RWPE1 (cell line): ENCODE measurements at regions not wholly inside any gene's neighbourhood (a gene's known extent, or its start where the extent isn't known, plus 50 kb on each side); places are given as distances from the start of the nearest gene placed in this dataset.
"Not testable (repeated sequence)": the region's sequence is repeated elsewhere in the genome, so short reads cannot be mapped to it uniquely, and the experiment has no call there.

Experiments used
- CTCF ChIA-PET: fragments of 350-600 bp; sonication (Branson Sonifier 250); formaldehyde crosslinking; extraction: SDS; loops from one replicate; lab custom pipeline; 2021; lab: Yijun Ruan, JAX
- POLR2A ChIA-PET: fragments of 400-600 bp; formaldehyde crosslinking; extraction: SDS; loops from one replicate; lab custom pipeline; 2020; ENCODE audit warnings: antibody characterized with exemption; ENCODE audit not compliant: low non-redundant PET; lab: Yijun Ruan, JAX
- DNase-seq: peaks from one replicate; pipeline ENCODE4 v3.0.0; 2012; ENCODE audit warnings: low spot score
- H3K27ac ChIP-seq: fragments of 450-650 bp; 2 replicates; pipeline ENCODE4 v1.5.1; 2017

DNA sequence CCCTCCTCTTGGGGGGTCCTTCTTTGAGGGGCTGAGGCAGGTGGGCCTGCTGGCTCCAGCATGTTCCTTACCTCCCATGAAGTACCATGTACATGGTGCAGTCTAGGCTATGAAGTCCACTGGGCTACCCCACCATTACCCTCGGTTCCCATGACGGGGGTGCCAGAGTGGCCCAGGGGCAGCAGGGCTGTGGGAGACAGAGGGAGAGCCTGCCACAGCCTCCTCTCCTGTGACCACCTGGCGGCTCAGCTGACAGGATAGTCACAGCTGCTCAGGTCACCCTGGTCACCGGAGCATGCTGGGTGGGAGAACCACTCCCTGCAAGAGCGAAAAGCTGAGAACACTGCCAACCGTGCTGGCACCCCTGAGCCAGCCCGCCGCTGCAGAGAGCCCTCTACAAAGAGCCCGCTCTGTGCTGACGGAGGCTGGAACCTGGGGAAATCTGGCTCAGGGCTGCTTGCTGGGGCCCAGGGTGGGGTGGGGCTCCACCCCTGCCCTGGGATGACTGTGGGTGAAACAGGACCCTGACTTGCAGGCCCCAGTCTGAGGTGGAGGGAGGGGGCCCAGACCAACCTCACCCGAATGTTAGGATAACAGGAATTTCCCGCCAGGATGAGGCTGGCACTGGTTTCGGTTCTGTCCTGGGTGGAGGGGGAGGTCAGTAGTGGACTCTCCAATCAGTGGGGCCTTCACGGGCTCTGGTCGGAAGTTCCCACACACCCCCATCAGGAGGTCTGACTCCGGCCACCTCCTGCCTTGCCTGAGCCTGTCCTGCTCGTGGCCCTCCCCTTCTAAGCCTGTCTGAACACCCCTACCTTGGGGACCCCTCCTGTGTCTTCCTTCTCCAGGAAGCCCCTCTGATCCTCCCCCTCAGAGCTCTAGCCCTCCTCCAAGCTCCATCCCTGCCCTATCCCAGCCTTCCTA lies 76.0 kb upstream of the GOLGA6L4 start:
- CTCF ChIA-PET, POLR2A ChIA-PET, DNase-seq, H3K27ac ChIP-seq: not testable (repeated sequence)

DNA sequence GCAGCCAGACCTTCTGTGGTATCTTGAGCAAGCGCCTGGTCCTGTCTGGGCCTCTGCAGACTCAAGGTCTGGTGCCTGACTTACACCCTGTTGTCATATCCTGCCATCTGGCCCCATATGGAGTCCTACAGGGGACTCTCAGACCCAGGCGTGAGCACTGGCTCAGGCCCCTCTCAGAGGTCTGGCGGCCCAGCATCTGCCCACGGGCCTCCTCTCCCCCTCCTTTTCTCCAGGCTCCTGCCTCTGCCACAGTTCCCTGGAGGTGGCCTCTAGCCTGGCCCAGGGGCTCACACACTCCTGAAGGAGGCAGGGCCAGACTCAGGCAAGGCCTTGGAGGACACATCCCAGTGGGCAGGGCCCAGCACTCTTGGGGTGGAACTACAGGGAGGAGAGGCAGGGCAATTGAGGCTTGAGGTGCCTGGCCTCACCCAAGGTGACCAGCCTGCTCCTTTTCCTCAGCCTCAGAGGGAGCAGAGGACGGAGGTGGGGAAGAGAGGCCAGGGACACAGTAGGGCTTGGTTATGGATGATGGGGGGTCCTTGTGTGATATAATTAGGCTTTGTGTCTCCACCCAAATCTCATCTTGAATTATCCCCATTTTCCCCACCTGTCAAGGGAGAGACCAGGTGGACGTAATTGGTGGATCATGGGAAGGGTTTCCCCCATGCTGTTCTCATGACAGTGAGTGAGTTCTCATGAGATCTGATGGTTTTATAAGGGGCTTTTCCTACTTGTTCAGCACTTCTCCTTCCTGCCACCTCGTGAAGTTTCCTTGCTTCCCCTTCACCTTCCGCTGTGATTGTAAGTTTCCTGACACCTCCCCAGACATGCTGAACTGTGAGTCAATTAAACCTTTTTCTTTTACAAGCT lies 70.9 kb upstream of the GOLGA6L4 start:
- CTCF ChIA-PET: not testable (repeated sequence)

DNA sequence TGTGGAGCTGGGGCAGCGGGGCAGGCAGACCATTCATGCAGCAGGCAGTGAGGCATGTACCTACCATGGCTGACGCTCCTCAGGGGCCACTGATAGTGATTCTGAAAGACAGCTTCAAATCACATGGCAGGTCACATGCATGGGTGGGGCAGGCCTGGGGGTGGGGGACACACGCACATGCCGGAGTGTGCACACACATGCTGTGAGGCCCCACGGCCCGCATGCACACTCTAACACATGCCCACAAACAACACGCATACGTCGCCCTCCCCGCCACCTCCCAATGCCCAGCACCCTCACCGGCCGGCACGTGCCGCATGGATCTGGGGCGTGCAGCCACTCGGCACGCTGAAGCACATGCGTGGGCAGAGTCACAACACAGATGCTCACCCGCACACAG lies 65.5 kb upstream of the GOLGA6L4 start:
- DNase-seq, CTCF ChIA-PET, H3K27ac ChIP-seq, POLR2A ChIA-PET: not testable (repeated sequence)

More for the DNA sequence above, 70.9 kb upstream of the GOLGA6L4 start:
- POLR2A ChIA-PET, H3K27ac ChIP-seq, DNase-seq: not testable (repeated sequence)

- POLR2A ChIA-PET, H3K27ac ChIP-seq: not testable (repeated sequence)
Measured at GRCh38 chr15:84173231-84173610, 62.4 kb upstream of the GOLGA6L4 start.

More at GRCh38 chr15:84173231-84173610, 62.4 kb upstream of the GOLGA6L4 start:
- CTCF ChIA-PET, DNase-seq: not testable (repeated sequence)
